ENCODE measurements at regions not wholly inside any gene's neighbourhood (a gene's known extent, or its start where the extent isn't known, plus 50 kb on each side); places are given as distances from the start of the nearest gene placed in this dataset.

DNA sequence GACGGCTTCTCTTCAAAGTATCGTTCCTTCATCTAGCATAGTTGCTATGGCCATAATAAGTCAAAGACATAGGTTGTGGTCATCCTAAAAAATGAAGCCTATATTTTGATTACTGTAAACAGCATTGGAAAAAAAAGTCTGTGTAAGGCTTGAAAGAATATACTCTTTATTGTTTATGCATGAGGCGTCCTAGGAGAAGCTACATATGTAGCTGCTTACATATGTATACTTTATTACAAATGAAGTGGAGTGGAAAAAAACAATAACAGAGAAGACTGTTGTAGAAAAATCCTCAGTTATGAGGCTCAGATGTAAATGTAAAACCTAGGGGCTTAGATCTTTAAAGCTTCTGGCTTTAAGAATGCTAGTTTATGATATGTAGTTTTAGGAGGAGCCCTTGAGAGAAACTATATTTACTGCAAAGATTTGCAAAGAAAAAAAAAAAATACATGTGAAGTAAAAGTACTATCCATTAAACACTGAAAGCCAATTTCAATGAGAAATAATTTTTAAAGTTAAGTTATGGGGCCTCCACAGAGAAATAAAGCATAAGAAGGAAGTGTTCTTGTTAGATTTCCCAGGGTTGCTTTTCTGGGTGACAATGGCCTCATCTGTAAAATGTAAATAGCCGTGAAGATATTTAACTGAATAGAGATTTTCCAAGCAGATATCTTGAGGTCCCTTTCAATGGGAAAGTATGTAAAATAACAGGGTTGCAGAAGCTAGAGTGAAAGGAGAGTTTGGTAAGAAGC is 598.2 kb downstream of the TRIML1 start:
- TF ChIP-seq, protein P1, sequence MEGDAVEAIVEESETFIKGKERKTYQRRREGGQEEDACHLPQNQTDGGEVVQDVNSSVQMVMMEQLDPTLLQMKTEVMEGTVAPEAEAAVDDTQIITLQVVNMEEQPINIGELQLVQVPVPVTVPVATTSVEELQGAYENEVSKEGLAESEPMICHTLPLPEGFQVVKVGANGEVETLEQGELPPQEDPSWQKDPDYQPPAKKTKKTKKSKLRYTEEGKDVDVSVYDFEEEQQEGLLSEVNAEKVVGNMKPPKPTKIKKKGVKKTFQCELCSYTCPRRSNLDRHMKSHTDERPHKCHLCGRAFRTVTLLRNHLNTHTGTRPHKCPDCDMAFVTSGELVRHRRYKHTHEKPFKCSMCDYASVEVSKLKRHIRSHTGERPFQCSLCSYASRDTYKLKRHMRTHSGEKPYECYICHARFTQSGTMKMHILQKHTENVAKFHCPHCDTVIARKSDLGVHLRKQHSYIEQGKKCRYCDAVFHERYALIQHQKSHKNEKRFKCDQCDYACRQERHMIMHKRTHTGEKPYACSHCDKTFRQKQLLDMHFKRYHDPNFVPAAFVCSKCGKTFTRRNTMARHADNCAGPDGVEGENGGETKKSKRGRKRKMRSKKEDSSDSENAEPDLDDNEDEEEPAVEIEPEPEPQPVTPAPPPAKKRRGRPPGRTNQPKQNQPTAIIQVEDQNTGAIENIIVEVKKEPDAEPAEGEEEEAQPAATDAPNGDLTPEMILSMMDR (IDR thresholded peaks at IDR 0.05), result no peak
- no peak for TF ChIP-seq POLR2AphosphoS5 (IDR thresholded peaks at IDR 0.05; ENCODE audit: low read depth, low read length)
- no peak for TF ChIP-seq SIN3A (IDR thresholded peaks at IDR 0.05; ENCODE audit: borderline replicate concordance, insufficient read depth, low read depth, low read length)
- TF ChIP-seq, protein P2, sequence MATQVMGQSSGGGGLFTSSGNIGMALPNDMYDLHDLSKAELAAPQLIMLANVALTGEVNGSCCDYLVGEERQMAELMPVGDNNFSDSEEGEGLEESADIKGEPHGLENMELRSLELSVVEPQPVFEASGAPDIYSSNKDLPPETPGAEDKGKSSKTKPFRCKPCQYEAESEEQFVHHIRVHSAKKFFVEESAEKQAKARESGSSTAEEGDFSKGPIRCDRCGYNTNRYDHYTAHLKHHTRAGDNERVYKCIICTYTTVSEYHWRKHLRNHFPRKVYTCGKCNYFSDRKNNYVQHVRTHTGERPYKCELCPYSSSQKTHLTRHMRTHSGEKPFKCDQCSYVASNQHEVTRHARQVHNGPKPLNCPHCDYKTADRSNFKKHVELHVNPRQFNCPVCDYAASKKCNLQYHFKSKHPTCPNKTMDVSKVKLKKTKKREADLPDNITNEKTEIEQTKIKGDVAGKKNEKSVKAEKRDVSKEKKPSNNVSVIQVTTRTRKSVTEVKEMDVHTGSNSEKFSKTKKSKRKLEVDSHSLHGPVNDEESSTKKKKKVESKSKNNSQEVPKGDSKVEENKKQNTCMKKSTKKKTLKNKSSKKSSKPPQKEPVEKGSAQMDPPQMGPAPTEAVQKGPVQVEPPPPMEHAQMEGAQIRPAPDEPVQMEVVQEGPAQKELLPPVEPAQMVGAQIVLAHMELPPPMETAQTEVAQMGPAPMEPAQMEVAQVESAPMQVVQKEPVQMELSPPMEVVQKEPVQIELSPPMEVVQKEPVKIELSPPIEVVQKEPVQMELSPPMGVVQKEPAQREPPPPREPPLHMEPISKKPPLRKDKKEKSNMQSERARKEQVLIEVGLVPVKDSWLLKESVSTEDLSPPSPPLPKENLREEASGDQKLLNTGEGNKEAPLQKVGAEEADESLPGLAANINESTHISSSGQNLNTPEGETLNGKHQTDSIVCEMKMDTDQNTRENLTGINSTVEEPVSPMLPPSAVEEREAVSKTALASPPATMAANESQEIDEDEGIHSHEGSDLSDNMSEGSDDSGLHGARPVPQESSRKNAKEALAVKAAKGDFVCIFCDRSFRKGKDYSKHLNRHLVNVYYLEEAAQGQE (IDR thresholded peaks at IDR 0.05; ENCODE audit: insufficient read depth in 1 of 2, low read depth in 2 of 2, low read length in 1 of 2), result no peak
- no peak for TF ChIP-seq TCF7L2 (IDR thresholded peaks at IDR 0.05; ENCODE audit: low read depth, low read length)
